C1 segment of cervical spinal cord (tissue), 14 donors: ENCODE measurements at regions not wholly inside any gene's neighbourhood (a gene's known extent, or its start where the extent isn't known, plus 50 kb on each side); places are given as distances from the start of the nearest gene placed in this dataset.

Experiments used
- DNase-seq, 14 donors: peaks; one replicate each; lab custom pipeline; 2025; lab: John Stamatoyannopoulos, UW

DNA sequence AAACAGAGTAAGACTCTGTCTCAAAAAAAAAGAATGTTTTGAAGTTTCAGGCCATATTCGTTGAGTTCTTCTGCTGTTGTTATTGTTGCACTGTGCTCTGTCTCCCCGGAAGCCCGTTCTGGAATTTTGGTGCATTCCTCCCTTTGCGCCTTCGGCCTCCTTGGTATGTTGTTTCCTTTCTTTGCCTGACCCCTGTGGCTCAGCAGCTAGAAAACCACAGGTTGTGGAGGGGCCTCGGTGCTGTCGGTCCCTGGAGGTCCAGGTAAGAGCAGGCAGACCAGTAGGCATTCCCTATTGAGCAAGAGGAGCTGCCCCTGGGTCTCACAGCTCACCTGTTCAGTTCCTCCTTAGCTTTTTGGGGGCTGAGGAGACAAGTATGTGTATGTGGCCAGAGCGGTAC, 51.0 kb upstream of the DLG1 start:
- no peak for DNase-seq
